ENCODE measurements at regions not wholly inside any gene's neighbourhood (a gene's known extent, or its start where the extent isn't known, plus 50 kb on each side); places are given as distances from the start of the nearest gene placed in this dataset.
"Not testable (repeated sequence)": the region's sequence is repeated elsewhere in the genome, so short reads cannot be mapped to it uniquely, and the experiment has no call there.

DNA sequence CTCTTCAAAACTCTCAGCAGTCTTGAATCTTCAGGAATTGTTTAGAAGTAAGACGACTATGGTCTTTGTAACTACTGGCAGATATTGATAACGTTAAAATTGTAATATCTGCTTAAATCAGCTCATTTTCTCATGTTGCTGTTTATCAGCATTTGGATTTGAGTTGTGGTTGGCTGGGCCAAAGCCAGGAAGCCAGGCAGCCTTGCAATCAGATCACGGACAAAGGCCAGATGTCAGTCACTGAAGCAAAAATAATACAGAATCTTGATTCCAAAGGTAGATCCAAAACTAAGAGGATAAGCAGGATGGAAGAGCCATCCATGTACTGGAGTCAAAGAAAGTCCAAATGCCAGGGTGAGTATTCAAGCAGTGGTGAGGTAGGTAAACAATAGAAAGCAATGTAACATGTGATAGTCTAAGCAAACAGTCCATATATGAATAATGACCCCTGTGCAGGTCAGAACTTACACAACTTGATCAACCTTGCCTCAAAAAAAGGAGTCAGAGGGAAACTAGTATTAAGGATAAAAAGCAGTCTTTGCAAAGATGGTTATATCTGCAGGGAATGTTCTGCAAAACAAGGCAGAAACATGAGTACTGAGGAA, 95.8 kb upstream of the RAP1B start:
- DNase-seq: no peak

DNA sequence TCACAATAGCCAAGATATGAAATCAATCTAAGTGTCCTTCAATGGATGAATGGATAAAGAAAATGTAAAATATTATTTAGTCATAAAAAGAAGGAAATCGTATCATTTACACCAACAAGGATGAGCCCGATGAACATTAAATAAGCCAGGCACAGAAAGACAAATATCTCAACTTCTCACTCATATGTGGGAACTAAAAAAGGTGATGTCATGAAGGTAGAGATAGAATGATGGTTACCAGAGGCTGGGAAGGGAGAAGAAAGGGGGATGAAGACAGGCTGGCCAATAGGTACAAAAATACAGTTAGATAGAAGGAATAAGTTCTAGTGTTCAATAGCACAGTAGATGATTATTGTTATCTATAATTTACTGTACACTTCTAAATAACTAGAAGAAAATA, 94.9 kb upstream of the RAP1B start:
- DNase-seq: no peak

DNA sequence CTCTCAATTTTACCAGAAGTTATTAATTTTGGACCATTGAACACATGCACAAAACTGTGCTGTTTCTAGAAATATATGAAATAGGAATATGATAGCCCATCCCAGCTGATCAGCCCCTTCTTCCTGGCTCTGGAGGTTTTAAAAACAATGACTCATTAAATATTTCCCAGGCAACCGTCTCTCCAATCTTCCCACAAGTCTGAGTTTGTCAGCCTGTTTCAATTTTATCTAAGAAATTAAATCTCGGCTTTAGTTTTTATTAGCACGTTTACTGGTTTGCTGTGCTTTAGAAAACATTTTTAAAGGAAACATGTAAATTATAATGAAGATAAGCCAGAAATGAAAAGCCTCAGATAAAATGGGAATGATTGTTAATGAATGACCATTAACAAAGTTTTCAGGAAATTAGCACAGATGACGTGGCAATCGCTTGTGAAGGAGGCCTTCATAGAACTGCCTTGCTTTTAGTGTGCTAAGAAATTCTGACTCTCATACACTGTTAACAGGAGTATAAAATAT, 89.3 kb upstream of the RAP1B start:
- no peak for DNase-seq

DNA sequence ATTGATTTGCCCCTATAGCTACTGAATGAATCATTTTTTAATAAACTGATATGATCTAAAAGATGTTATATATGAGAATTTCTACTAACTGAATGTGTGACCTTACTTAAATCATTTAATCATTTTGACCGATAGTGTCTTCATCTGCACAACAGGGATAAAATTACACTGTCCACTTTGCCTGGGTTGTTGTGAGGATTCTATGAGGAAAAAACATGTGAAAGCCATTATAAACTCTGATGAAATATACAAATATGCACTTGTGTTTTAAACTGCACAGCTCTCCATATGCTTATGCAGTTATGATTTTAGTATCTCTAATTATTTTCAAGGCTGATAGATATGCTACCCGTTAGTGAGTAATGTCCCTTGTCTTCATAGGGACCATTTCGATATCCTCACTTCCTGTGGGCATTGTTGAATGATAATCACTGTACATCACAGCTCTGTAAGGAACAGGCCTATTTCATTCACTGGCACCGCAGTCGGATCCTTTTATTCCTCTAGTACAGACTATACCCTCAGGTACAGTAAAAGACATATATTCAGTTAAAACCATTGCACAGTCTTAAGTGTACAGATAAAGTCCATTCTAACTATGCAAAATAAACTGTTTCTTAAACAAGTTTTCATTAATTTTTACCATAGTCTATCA, 88.7 kb upstream of the RAP1B start:
- no peak for DNase-seq

DNA sequence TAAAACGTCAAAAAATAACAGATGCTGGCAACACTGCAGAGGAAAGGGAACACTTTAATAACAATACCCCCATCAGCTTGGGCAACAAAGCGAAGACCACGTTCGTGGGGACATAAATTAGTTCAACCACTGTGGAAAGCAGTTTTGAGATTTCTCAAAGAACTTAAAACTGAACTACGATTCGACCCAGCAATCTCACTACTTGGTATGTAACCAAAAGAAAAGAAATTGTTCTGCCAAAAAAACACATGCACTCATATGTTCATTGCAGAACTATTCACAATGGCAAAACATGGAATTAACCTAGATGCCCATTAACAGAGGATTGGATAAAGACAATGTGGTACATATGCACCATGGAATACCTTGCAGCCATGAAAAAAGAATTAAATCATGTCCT, 81.2 kb upstream of the RAP1B start:
- DNase-seq: no peak

DNA sequence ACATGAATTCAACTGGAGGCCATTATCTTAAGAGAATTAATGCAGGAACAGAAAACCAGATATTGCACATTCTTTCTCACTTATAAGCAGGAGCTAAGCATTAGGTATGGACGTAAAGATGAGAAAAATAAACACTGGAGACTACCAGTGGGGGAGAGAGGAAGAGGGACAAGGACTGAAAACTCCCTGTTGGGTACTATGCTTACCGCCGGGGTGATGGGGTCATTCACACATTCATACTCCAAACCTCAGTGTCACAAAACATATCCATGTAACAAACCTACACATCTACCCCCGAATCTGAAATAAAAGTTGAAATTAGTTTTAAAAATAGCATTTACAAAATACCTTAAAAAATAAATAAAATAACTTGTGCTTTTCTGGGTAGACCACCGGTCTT, 80.8 kb upstream of the RAP1B start:
- no peak for DNase-seq

DNA sequence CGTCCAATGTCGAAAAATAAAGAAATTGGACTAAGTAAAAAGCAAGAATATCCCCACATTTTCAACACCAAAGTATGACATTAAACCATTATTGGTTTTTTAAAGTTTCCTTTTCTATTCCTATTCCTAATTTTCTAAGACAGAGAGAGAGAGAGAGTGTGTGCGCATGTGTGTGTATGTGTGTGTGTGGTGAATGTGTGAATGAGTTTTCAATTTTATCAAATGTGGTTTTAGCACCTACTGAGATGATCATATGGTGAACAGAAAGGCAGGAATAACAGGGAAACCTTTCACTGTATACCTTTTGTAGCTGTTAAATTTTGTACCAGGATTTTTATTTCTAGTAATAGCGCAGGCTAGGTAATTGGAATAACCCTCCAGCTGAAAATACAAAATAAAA, 80.4 kb upstream of the RAP1B start:
- DNase-seq: no peak

DNA sequence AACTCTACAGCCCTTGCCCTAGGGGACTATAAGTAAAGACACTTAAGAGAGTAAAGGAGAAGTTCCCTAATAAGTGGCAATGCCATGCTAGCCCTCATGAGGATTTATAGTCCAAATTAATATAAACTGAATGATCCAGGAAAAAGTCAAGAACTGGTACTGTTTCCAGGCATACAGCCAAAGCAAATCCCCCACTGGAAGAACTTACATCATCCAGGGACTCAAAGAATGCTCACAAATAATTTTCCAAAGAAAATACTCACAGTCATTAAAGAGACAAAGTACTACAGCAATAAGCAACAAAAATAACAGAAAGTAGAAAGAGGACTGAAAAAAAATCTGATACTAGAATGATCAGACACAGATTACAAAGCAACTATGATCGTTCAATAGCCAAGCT, 79.7 kb upstream of the RAP1B start:
- DNase-seq: no peak

DNA sequence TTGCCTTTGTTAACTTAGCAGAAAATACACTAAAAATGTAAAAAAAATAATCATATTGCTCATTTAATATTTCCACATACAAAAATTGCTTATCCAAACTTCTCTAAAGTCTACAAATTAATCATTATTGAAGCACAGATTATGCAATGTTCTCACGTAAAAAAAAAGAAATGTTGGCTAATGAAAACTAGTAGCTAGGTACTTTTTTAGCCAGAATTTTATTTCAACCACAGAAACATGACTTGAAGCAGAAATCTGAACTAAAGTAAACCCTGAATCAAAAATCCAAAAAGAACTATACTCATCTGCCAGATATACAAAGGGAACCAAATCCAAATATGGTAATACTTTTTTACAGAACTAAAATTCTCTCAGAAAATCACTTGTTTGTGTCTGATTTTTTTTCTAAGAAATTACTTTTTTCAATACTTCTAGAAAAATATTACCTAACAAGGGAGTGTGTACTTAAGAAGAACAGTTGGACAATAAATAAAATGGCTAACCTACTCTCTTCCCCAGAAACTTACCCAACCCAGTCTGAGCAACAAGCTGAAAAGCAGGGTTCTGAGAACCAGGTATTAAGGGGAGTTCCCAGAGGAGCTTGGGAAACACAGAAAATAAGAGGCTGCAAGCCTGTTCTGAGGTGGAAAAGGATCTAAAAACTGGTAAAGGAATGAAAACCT, 78.4 kb upstream of the RAP1B start:
- no peak for DNase-seq

DNA sequence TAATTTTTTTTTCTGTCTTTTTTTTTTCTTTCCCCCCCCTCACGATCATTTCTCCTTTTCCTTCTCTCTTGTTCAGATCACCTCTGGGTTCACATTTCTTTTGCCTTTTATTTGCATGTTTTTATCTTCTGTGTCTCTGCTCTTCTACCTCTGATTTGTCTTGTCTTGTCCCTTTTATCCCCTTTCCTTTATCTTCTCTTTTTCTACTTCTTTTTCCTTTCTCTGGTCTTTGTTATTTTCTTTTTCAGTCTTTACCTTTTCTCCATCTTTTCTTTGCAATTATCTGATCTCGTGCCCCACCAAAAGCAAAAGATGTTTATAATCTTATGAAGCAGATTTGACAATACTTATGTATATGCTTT, 77.8 kb upstream of the RAP1B start:
- no peak for DNase-seq

DNA sequence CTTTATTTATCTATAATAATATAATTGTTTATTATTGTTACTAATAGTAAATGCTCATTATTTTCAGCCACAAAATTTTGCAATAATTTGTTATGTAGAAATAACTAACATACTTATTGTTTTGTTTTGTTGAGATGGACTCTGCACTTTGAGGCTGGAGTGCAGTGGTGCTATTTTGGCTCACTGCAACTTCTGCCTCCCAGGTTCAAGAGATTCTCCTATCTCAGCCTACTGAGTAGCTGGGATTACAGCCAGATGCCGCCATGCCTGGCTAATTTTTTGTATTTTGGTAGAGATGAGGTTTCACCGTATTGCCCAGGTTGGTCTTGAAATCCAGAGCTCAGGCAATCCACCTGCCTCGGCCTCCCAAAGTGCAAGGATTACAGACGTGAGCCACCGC, 76.6 kb upstream of the RAP1B start:
- DNase-seq: no peak

DNA sequence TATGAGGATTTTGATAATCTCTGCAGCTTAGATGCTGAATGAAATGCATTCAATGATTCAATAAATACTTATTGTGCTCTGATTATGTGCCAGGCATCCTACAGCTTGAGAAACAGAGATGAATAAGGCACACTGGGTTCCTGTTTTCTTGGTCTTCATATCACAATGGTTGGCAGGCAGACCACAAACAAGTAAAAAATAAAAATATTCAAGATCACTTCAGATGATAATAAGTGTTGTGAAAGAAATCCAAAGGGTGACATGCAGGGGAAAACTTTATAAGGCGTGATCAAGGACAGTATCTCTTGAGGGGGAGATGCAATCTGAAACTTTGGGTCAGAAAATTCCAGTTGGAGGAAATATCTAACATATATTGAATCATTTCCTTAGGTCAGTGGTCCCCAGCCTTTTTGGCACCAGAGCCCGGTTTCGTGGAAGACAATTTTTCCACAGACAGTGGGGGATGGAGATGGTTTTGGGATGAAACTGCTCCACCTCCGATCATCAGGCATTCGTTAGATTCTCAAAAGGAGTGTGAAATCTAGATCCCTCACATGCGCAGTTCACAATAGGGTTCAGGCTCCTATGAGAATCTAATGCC, 73.7 kb upstream of the RAP1B start:
- no peak for DNase-seq

DNA sequence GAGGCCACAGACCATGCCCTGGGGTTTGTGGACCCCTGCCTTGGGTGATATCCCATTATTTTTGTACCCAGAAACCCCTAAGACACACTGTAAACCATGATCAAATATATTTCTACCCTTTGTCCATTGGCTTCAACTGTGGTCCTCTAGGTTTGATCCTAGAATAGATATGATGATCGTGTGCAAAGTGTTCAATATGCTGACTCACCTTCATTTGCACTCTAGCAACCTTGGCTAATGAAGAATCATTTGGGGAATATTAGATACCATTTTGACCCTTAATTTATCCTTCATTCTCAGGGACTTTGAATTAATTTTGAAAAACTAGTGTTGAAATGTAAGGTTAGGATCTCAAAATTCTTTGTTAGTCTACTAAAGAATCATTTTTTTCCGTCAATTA, 73.1 kb upstream of the RAP1B start:
- no peak for DNase-seq

DNA sequence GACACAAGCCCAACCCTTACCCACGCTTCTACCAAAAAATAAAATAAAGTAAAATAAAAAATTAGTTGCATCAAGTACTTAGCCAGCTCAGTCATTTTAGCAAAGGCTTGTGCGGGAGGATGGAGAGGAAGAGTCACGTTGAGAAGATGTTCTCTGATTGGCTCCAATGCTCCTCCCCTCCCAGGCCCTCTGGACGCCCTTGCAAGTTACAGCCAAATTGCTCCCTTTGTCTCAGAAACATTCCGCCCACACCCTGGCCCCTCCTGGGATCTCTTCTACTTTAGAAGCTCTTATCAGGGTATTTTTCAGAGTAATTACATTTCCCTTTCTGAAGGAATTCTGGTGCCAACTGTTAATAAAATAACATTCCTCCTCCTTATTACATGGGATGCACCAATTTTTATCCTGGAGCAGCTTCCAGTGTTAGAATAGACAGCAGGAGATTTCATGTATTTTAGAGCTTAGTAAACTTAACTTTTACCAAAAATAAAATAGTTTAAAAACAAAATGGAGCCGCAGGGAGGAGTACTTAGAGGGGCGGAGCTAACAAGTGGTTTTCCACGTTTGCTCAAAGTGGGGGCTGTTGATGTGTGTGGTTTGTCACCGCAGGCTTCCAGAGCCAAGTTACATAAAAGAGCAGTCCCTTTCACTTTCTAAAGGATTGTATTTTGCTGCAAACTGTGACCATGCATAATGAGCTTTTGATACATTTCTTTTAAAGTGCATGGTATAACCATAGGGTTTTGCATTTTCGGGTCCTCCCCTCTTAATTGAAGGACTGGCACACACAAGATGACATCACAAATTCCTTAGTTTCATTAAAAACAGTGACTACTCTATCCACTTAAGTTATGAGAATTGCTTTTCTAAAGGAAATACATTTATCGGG, 71.7 kb upstream of the RAP1B start:
- no peak for DNase-seq

DNA sequence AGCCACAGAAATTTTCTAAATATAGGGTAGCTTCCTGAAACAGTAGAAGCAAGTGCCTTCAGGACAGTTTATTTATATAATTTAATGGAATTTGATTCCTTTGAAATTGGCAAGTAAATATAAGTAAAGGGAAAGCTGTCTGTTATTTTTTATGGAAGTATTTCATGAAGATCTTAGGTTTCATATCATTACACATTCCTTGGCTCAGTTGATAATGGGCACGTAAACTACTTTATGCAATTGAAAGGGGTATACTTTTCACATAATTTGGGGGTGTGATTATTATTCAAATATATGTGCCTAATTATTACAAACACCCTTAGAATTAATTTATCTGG, 71.1 kb upstream of the RAP1B start:
- no peak for DNase-seq

DNA sequence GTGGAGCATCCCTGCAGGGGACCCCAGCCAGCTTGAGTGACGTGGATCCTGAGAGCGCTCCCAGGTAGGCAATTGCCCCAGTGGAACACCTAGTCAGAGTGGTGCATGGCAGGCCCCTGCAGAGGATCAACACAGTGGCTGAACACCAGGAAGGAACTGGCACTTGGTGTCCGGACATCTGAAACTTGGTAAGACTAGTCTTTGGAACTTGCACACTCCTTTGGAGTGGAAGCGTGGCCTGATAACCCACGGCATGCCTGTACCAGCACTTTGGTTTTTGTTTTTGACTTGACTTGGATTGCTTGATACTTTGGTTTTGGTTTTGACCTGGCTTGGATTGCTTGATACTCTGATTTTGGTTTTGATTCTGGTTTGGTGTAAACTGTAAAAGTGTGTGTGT, 69.9 kb upstream of the RAP1B start:
- DNase-seq: not testable (repeated sequence)

DNA sequence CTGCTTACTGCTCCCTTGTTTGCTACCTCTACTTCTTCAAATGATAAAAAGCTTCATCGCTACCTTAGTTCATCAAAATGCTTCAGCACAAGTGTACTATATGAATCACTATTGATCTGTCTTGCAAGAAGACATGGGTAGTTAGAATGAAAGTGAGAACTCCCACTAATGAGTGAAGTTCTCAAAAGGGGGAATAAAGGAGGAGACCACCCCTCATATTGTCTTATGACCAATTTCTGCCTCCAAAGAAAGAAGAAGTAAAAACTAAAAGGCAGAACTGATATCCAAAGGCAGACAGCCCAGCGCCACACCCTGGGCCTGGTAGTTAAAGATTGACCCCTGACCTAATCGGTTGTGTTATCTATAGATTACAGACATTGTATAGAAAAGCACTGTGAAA, 63.4 kb upstream of the RAP1B start:
- DNase-seq: not testable (repeated sequence)

DNA sequence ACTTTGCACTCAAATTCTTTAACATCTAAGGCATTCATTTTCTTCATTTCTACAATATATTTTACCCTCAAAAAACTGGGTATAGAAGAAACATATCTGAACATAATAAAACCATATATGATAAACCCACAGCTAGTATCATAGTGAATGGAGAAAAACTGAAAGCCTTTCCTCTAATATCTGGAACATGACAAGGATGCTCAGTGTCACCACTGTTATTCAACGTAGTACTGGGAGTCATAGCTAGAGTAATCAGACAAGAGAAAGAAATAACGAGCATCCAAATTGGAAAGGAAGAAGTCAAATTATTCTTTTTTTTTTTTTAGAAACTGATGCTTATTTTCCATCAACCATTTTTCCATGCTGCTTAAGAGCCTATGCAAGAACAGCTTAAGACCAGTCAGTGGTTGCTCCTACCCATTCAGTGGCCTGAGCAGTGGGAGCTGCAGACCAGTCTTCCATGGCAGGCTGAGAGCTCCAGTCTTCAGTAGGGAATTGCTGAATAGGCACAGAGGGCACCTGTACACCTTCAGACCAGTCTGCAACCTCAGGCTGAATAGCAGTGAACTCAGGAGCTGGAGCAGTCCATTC, 58.0 kb upstream of the RAP1B start:
- DNase-seq: not testable (repeated sequence)

DNA sequence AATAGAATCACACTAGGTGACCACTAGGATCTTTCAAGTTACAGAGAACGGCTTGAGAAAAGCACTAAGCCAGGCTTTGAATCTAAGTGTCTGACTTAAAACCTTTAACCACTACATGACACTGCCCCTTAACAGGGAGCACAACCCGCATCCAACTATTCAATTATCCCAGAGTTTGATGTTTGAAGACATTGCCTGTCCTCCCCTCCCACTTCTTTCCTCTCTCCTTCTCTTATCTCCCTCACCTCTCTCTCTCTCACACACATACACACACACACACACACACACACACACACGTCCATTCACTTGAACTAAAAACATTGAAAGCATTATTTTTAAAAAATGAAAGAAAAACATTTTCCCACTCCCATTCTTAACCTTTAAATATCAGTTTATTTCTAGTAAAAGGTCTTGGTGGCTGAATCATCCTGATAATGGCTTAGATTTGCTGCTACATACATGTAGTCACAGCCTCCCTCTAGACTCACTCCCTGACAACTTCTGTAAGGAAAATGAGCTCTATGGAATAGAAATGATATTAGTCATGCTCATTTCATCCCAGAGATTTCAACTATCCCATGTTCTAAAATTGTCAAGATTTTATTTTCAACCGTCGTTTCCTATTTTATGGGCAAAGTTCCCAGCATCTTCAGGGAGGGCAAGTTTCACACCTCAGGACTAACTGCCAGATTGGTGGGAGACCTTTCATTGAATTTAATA, 53.5 kb upstream of the RAP1B start:
- no peak for DNase-seq

DNA sequence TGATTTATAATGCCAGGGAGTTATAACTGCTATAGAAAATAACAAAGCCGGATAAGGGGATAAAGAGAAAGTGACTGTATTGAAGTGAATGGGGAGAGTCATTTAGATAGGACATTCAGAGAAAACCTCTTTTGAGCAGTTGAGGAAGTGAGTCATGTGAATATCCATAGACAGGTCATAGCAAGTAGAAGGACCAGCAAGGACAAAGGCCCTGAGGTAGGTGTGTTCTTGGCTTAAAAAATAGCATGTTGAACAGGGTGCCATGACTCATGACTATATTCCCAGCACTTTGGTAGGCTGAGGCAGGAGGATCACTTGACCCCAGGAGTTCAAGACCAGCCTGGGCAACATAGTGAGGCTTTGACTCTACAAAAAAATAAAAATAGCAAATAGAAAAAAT, 51.5 kb upstream of the RAP1B start:
- no peak for DNase-seq

DNA sequence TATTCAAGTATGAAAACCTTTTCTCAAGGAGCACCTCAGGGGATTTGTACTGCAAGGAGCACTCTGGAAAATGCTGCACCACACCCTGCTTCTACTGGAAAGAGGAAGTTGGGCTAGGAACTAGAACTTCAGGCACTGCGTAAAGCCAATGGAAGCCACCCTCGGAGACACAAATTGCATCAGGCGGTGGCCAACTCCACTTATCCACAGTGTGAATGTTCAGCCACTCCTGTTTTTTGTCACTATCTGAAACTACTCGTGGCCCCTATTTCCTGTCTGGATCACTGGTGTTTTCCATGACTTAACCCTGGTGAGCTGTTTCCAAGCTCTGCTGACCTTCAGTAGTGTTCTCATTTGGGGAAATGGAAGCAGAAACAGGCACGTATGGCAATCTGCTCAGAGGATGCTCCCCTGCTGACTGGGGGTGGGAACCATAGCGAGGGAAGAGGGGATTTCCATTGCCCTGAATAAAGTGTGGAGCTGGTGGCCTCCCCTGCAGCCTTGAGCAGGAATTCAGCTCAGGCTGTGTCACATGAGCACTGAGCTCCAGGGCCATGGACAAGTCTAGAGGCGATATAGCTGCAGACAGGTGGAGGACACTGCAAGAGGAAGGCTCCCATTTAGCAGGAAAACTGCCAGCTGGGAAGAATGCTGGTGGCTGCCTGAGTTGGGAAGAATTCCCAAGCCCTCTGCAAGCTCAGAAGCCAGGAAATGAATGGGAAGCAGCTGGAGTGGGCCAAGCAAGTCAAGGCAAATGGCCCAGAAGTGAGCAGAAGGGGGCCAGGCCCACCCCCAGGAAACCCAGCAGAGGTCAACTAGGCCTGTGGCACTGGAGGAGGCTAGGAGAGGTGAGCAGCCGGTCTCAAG, 50.5 kb upstream of the RAP1B start:
- no peak for DNase-seq
